Osteoblast (primary cell): ENCODE measurements at regions not wholly inside any gene's neighbourhood (a gene's known extent, or its start where the extent isn't known, plus 50 kb on each side); places are given as distances from the start of the nearest gene placed in this dataset.

Source experiments
- DNase-seq: peaks from one replicate; pipeline ENCODE4 v3.0.0; 2011; ENCODE audit warnings: low spot score, mixed read lengths; ENCODE audit not compliant: insufficient read length; ENCODE audit errors: missing footprints
- H2AFZ ChIP-seq: 2 replicates; pipeline ENCODE4 v1.6.0; 2011; ENCODE audit warnings: mild to moderate bottlenecking, low read length
- H3K27ac ChIP-seq: 2 replicates; pipeline ENCODE4 v1.5.1; 2011; ENCODE audit warnings: mild to moderate bottlenecking, low read depth, low read length, moderate library complexity
- H3K27me3 ChIP-seq: 2 replicates; pipeline ENCODE4 v1.6.0; 2012; ENCODE audit warnings: mild to moderate bottlenecking, control low read depth, inconsistent platforms, low read length, moderate library complexity; ENCODE audit not compliant: insufficient read depth
- H3K36me3 ChIP-seq: 2 replicates; pipeline ENCODE4 v1.5.1; 2011; ENCODE audit warnings: mild to moderate bottlenecking, low read length, control low read depth, moderate library complexity; ENCODE audit not compliant: insufficient read depth
- H3K4me1 ChIP-seq: 2 replicates; pipeline ENCODE4 v1.5.1; 2011; ENCODE audit warnings: mild to moderate bottlenecking, low read length, control low read depth, moderate library complexity; ENCODE audit not compliant: insufficient read depth
- H3K4me2 ChIP-seq: 2 replicates; pipeline ENCODE4 v1.6.0; 2011; ENCODE audit warnings: mild to moderate bottlenecking, low read length; ENCODE audit not compliant: insufficient read depth
- H3K4me3 ChIP-seq: fragments of 200-600 bp; sonication (generic); 3 replicates; pipeline ENCODE4 v1.5.1; 2012; ENCODE audit warnings: mild to moderate bottlenecking, low read length, inconsistent platforms; ENCODE audit not compliant: insufficient read depth
- H3K79me2 ChIP-seq: 2 replicates; pipeline ENCODE4 v1.6.0; 2012; ENCODE audit warnings: mild to moderate bottlenecking, low read length, control low read depth, inconsistent platforms; ENCODE audit not compliant: insufficient read depth
- H3K9me3 ChIP-seq: 2 replicates; pipeline ENCODE4 v1.5.1; 2011; ENCODE audit warnings: low read depth, low read length, control low read depth
- H4K20me1 ChIP-seq: 2 replicates; pipeline ENCODE4 v1.6.0; 2012; ENCODE audit warnings: mild to moderate bottlenecking, low read length, control low read depth; ENCODE audit not compliant: insufficient read depth
- TF ChIP-seq, protein P1 (sequence below): IDR thresholded peaks from 2 replicates; pipeline ENCODE4 v1.5.1; 2011; ENCODE audit warnings: mild to moderate bottlenecking, low read depth, low read length, moderate library complexity; ENCODE audit errors: extremely low read depth

DNA sequence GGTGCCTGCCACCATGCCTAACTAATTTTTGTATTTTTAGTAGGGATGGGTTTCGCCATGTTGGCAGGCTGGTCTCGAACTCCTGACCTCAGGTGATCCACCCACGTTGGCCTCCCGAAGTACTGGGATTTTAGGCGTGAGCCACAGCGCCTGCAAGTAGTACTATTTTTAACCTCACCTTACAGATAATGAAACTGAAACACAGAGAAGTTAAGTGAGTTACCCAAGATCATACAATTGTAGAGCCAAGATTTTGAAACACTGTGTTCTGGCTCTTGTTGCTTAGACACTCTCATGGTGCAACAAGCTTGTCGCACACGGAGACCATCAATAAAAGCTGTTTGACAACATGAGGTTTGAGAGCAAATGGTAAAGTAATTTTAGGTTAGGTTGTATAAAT is 159.1 kb upstream of the LMNTD1 start:
- Histone ChIP-seq H3K4me2 (no peak overlapping the region), H3K4me1 (no peaks in the 10 kb centered on the region), H3K36me3 (no peaks in the 10 kb centered on the region), H3K79me2 (no peaks in the 10 kb centered on the region), H4K20me1 (no peaks in the 10 kb centered on the region), H3K27me3 (no peaks in the 10 kb centered on the region), H3K4me3 (no peak overlapping the region), H3K9me3 (no peaks in the 10 kb centered on the region), H3K27ac (no peak overlapping the region), H2AFZ (no peak overlapping the region)
- no peak for DNase-seq
- TF ChIP-seq, protein P1, sequence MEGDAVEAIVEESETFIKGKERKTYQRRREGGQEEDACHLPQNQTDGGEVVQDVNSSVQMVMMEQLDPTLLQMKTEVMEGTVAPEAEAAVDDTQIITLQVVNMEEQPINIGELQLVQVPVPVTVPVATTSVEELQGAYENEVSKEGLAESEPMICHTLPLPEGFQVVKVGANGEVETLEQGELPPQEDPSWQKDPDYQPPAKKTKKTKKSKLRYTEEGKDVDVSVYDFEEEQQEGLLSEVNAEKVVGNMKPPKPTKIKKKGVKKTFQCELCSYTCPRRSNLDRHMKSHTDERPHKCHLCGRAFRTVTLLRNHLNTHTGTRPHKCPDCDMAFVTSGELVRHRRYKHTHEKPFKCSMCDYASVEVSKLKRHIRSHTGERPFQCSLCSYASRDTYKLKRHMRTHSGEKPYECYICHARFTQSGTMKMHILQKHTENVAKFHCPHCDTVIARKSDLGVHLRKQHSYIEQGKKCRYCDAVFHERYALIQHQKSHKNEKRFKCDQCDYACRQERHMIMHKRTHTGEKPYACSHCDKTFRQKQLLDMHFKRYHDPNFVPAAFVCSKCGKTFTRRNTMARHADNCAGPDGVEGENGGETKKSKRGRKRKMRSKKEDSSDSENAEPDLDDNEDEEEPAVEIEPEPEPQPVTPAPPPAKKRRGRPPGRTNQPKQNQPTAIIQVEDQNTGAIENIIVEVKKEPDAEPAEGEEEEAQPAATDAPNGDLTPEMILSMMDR: no peak

DNA sequence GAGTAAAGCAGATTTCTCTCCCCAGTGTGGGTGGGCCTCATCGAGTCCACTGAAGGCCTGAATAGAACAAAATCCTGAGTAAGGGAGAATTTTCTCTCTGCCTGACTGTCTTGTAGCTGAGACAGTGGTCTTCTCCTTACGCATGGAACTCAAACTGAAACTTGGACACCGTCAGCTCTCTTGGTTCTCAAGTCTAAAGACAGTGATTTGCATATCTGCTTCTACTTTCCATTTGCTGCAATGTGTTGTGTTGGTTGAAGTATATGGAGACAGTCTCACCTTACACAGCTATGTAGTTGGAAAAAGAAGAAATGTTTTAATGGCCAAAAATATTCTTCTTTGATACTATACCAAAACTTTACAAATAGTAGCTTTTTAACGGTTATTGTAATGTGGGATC is 160.2 kb upstream of the LMNTD1 start:
- Histone ChIP-seq H3K79me2 (no peaks in the 10 kb centered on the region), H3K4me2 (no peak overlapping the region), H3K27me3 (no peaks in the 10 kb centered on the region), H3K4me1 (no peaks in the 10 kb centered on the region), H2AFZ (no peak overlapping the region), H3K27ac (no peak overlapping the region), H3K36me3 (no peaks in the 10 kb centered on the region), H3K9me3 (no peaks in the 10 kb centered on the region), H4K20me1 (no peaks in the 10 kb centered on the region), H3K4me3 (no peak overlapping the region)
- TF ChIP-seq, protein P1: no peak
- no peak for DNase-seq

DNA sequence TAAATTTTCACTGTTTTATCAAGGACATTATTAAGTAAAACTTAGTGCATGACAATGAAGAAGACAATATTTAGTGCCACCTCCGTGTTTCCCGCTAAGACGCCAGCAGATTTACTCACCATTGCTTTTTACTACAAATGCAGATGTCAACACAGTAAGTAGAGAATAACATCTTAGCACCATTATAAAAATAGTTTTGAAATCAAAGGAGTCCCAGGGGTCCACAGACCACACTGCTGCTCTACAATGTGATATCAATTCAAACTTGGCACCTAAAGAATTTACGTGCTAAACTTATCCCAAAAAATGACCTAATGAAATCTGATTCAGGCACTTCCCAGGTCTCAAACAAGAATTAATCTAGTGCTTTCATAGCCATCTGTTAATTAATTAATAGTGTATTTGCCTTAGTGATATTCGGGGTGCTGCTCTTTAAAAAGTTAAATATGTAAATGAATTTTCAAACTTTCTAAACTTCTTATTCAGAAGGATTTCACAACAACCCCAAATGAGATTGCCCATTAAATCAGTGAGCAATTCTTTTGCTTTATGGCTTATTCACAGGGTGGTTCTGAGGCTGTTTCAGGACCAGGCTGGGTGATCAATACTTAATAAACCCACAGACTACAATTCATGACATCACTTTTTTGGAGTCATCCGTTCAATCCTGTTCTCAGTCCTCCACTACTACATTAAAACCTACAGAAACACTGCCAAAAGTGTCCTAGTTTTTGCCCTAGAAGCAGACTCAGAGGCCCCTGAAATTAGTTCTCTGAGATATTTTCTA is 161.3 kb upstream of the LMNTD1 start:
- DNase-seq: no peak
- Histone ChIP-seq H3K27ac (no peak overlapping the region), H3K79me2 (no peaks in the 10 kb centered on the region), H3K4me1 (no peaks in the 10 kb centered on the region), H3K9me3 (no peaks in the 10 kb centered on the region), H3K27me3 (no peaks in the 10 kb centered on the region), H3K4me2 (no peak overlapping the region), H4K20me1 (no peaks in the 10 kb centered on the region), H2AFZ (no peak overlapping the region), H3K4me3 (no peak overlapping the region), H3K36me3 (no peaks in the 10 kb centered on the region)
- TF ChIP-seq, protein P1: no peak

DNA sequence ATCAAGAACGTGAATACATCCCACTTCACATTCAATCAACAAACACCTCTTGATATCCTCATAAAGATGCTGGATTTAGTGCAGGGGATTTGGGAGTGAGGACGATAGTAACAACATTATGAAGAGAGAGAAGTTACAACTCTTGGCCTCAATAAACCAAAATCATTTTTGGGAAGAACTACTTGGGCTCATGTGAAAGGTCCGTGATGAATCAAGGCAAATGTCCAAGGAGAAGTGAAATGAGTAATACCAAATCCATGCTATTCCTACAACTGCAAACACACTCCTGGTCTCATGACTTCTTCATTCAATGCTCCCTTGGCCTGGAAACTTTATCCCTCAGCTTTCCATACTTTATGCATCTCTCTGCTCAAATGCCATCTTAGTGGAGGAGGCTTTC is 162.0 kb upstream of the LMNTD1 start:
- no peak overlapping the region for H3K4me2 ChIP-seq
- no peak overlapping the region for H2AFZ ChIP-seq
- no peak overlapping the region for H3K27ac ChIP-seq
- H3K4me1 ChIP-seq: no peaks in the 10 kb centered on the region
- H3K4me3 ChIP-seq: no peak overlapping the region
- TF ChIP-seq, protein P1: no peak
- no peaks in the 10 kb centered on the region for H3K36me3 ChIP-seq
- no peaks in the 10 kb centered on the region for H3K79me2 ChIP-seq
- H3K27me3 ChIP-seq: no peaks in the 10 kb centered on the region
- H3K9me3 ChIP-seq: no peaks in the 10 kb centered on the region
- DNase-seq: no peak
- H4K20me1 ChIP-seq: no peaks in the 10 kb centered on the region
